Activated CD4-positive, alpha-beta T cell treated with anti-CD3 and anti-CD28 coated beads for 24 hours (primary cell): ENCODE measurements at regions not wholly inside any gene's neighbourhood (a gene's known extent, or its start where the extent isn't known, plus 50 kb on each side); places are given as distances from the start of the nearest gene placed in this dataset.

Source experiments
- DNase-seq, 2 donors: peaks; one replicate each; pipeline ENCODE4 v3.0.0-alpha.2; 2020; ENCODE audit warnings: low read depth in 2 of 2

- no peak for DNase-seq
Measured at GRCh38 chr12:111174961-111175345, 193.9 kb downstream of the PHETA1 start.

- no peak for DNase-seq
Measured at GRCh38 chr12:111174251-111174960, 194.5 kb downstream of the PHETA1 start.

- no peak for DNase-seq
Measured at GRCh38 chr12:111173836-111174235, 195.1 kb downstream of the PHETA1 start.

GRCh38 chr12:111173391-111173790, 195.5 kb downstream of the PHETA1 start:
- no peak for DNase-seq

GRCh38 chr12:111172786-111173185, 196.1 kb downstream of the PHETA1 start:
- DNase-seq: no peak

- no peak for DNase-seq
Measured at GRCh38 chr12:111171832-111172231, 197.1 kb downstream of the PHETA1 start.

- DNase-seq: no peak
Measured at GRCh38 chr12:111171345-111171744, 197.6 kb downstream of the PHETA1 start.

- no peak for DNase-seq
Measured at GRCh38 chr12:111170543-111170942, 198.4 kb downstream of the PHETA1 start.

GRCh38 chr12:111169456-111169855, 199.4 kb downstream of the PHETA1 start:
- DNase-seq: no peak

- no peak for DNase-seq
Measured at GRCh38 chr12:111169032-111169431, 199.9 kb downstream of the PHETA1 start.

- DNase-seq: no peak
Measured at GRCh38 chr12:111168009-111168900, 200.6 kb downstream of the PHETA1 start.

- DNase-seq: no peak
Measured at GRCh38 chr12:111166779-111167540, 201.9 kb downstream of the PHETA1 start.

- no peak for DNase-seq
Measured at GRCh38 chr12:111164833-111165525, 203.9 kb downstream of the PHETA1 start.

- DNase-seq: no peak
Measured at GRCh38 chr12:111163422-111163821, 205.5 kb downstream of the PHETA1 start.

GRCh38 chr12:111161898-111162297, 207.0 kb downstream of the PHETA1 start:
- DNase-seq: no peak

GRCh38 chr12:111160350-111161241, 208.3 kb downstream of the PHETA1 start:
- no peak for DNase-seq

- DNase-seq: no peak
Measured at GRCh38 chr12:111158992-111159391, 209.9 kb downstream of the PHETA1 start.

GRCh38 chr12:111157486-111157885, 211.4 kb downstream of the PHETA1 start:
- DNase-seq: no peak

- no peak for DNase-seq
Measured at GRCh38 chr12:111156304-111156703, 212.6 kb downstream of the PHETA1 start.

GRCh38 chr12:111155521-111155920, 213.4 kb downstream of the PHETA1 start:
- no peak for DNase-seq

- DNase-seq: no peak
Measured at GRCh38 chr12:111155020-111155419, 213.9 kb downstream of the PHETA1 start.
